ENCODE measurements at regions not wholly inside any gene's neighbourhood (a gene's known extent, or its start where the extent isn't known, plus 50 kb on each side); places are given as distances from the start of the nearest gene placed in this dataset.

DNA sequence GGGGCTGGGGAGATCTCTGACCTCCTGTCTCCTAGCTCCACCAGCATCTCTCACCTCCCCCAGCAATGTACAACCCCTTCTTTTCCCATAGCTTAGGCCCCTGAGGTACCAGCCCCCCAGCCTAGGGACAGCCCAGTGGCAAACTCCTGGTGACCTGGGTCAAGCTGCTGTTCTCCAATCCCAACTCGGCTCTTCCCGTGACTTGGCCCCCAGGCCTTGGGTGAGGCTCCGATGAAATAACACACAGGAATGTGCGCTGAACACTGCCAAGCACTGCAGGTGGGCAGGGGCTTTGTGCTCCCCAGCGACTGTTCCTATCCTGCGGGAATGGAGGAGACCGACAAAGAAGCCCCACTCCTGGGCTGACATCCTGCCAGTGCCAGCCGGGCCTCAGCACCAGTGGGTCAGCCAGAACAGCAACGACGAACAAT lies 63.7 kb upstream of the AMZ2 start:
- TF ChIP-seq POLR2A (IDR thresholded peaks at IDR 0.05; ENCODE audit: low read length) (no peak), GATA1 (IDR thresholded peaks at IDR 0.05; ENCODE audit: low read depth, low read length) (no peak)

Measured in erythroblast (primary cell).